ENCODE measurements at regions not wholly inside any gene's neighbourhood (a gene's known extent, or its start where the extent isn't known, plus 50 kb on each side); places are given as distances from the start of the nearest gene placed in this dataset.

DNA sequence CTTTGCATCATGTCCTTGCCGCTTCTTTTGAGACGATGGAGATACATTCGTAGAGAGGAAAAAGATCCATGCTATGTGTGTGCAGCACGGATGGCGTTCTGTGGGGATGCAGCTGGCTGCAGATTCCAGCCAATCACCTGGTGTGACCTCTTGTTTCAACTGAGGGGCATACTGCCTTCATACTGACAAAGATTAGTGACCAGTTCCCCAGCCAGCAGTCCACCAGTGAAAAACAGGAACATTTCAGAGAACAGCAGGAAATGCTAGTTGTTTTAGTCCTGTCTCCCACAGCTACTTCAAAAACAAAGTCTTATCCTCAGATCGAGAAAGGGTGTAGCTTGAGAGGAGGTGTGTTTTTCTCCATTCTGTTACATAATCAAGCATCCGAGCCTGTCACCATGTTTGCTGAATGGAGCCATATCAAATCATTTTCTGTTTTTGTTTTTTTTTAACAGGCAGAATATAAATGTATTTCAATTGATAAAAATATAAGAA, 255.7 kb upstream of the FMN2 start:
- ATAC-seq (no peak), DNase-seq (no peak)
- intact Hi-C loops (cut with DNase I) = no loop called here

DNA sequence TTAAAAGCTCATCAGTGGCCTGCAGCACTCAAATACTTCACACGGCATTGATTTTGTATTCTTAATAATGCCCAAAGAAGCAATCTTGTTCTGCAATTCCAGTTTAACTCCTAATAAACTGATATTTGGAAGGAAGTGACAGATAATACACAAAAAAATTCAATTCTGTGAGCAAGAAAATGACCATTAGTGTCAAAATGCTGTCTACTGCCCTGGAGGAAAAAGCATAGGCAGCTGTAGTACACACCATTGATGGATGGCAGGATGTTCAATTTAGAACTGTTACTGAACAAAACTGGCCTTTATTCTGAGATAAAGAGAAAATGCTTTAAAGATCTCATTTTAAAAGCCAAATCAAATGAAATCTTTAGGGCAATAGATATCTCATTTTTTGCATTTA, 251.3 kb upstream of the FMN2 start:
- no peak for ATAC-seq
- DNase-seq = no peak
- intact Hi-C loops (cut with DNase I) = no loop called here

DNA sequence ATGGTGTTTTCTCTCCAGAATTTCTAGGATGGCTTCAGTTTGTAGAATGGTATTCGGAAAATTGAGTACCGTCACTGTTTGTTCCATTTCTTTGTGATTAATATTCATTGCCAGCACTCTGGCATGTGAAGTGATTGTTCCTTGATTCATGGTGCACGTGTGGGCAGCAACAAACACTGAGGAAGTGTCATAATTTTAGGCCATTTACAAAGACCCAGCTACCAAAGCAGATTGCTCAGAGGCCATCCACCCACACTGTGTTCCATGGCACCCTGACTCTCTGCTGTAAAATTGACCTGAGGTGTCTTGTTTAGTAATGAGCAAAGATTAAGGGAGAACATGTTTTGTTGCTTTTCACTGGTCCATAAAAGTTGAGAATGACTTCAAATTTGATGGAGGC, 250.9 kb upstream of the FMN2 start:
- DNase-seq = no peak
- no peak for ATAC-seq
- intact Hi-C loops (cut with DNase I) = no loop called here

DNA sequence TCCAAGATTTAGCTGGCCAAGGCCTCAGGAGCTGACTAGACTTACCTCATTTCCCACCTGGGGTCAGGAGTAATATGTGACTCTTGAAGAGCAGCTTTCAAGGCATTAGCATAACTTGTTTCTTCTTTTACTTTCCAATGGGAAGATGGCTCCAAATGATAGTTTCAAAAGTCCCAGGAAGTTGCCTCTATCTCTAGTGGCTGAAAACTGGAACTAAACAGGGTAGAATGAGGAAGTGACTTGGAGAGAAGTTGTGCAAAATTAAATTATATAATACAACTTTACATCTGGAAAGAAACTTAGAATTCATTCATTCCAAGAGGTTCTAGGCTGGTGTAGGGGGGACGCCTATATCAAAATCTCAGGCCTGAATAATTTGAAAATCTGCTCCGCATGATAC, 250.1 kb upstream of the FMN2 start:
- ATAC-seq = no peak
- intact Hi-C loops (cut with DNase I) = no loop called here
- DNase-seq = no peak

DNA sequence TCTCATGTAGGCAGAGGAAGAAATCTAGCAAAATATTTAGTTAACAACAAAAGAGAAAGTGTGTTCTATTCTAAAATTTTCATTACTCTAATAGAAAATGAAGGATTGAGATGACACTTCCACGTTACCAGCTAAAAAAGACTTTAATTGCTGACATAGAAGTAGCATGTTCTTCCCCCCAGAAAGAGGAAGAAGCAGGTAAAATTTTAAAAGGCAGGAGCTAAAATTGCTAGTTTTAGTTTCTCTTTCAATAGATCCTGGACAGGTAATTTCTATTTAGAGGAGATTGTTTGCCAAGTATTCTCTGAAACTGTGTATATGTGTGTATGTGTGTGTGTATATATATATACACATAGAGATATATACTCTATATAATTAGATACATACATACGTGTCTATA, 248.1 kb upstream of the FMN2 start:
- no peak for DNase-seq
- intact Hi-C loops (cut with DNase I) = no loop called here

DNA sequence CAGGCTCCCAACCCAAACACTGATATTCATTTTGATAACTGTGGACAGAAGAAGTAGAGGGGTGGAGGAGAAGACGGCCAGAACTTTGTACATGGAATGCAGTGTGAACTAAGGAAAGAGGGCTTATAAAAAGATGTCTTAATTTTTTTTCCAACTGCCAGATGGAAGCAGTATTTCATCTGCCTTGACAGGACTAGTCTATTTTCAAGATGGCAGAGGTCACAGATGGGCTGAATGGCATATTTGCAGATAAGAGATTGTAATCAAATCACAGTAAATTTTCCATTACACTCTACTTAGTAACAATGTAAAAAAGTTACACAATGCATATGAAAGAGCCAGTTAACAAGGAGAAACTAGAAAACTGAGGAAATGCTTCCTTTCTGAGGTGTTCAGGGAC, 246.8 kb upstream of the FMN2 start:
- intact Hi-C loops (cut with DNase I) = no loop called here
- no peak for ATAC-seq

More for the DNA sequence above, 248.1 kb upstream of the FMN2 start:
- ATAC-seq = no peak

DNA sequence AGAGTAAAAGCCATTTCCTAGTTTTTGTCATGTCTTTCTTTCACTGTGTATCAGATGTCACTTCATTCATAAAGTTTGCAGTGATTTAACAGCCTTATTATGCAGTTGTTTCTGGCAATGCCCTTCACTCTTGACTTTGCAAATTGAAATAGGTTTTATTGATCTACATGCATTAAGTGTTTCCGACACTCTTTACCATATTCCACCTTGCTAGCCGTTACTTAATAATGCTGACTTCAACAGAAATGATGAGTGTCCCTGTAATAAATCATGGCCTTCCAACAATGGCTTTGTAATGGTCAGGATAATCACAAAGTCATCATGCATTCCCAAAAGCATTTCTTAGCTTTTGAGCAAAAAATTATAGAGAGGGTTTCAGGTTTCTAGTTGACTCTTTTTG, 236.8 kb upstream of the FMN2 start:
- ATAC-seq = no peak
- DNase-seq = no peak
- intact Hi-C loops (cut with DNase I) = no loop called here

More for the DNA sequence above, 246.8 kb upstream of the FMN2 start:
- no peak for DNase-seq

DNA sequence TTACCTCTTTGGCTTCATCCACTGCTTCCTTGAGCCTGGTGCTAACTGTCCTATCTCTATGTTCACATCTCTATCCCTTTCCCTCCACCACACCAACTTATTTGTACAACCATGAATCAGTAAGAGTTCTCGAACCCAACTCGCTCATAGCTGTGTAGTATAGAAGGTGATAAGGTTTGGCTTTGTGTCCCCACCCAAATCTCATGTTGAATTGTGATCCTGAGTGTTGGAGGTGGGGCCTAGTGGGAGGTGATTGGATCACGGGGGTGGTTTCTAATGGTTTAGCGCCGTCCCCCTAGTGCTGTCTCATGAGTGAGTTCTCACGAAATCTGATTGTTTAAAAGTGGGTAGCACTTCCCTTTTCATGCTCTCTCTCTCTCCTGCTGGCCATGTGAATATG, 235.6 kb upstream of the FMN2 start:
- DNase-seq (no peak), ATAC-seq (no peak)
- intact Hi-C loops (cut with DNase I) = no loop called here

DNA sequence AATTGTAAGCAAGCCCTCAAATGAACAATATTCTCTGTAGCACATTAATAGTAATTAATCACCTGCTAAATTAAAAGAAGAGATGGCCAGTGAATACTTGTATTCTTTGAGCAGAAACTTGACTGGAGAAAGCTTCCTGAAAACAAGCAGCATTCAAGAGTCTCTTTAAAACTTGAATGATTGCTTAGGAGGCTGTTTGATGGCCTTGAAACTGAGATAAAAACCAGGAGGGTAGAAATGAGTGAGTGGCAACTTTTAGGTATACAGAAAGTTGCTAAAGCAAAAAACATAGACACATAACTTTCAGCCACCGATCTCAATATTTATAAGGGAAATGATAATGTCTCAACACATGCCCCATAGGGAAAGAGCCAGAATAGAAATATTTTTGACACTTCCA, 234.8 kb upstream of the FMN2 start:
- intact Hi-C loops (cut with DNase I) = no loop called here
- no peak for ATAC-seq
- no peak for DNase-seq

DNA sequence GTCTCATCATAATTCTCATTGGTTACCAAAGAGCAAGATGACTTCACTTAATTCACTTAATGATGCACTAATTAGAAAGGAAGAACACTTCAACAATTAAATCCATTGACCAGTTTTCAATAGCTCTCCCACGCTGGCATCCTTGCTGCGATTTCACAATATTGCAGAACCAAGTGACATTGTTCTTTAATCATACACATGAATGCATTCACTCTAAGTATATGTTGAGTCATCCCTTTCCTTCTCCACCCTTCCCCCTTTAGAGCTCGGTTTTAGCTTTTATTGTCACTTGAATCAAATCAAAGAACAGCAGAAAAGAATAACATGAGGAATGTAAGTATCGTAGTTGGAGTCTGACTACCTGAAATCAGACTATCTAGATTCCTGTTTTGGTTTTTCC, 233.6 kb upstream of the FMN2 start:
- intact Hi-C loops (cut with DNase I) = no loop called here
- ATAC-seq (no peak), DNase-seq (no peak)

DNA sequence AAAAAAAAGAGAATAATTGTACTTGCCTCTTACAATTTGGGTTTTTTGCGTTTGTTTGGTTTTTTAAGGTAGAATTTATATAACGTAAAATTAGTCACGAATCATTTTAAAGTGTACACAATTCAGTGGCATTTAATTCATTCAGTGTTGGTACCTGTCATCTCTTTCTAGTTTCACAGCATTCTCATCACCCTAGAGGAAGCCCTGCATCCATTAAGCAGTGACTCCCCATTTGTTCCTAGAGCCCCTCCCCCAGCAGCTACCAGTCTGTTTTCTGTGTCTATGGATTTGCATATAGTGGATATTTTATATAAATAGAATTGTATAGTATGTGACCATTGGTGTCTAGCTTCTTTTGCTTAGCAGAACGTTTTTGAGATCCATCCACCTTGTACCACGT, 233.2 kb upstream of the FMN2 start:
- intact Hi-C loops (cut with DNase I) = no loop called here
- DNase-seq (no peak), ATAC-seq (no peak)

DNA sequence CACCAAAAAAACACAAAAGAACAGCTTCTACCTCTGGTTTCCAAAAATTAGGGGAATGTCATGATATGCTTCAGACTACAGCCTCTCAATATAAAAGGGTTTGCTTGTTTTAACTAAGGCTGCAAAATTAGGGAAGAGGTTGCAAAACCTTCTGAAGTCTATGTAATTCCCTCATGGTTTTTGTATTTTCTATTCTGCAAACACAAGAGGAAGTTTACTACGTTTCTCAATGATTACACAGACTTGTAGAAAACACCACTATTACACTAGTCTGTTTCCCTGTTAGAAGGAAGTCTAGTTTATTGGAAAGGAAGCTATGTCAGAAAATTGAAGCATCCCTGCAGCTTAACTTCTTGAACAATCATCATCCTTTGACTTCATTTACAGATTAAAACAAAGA, 229.7 kb upstream of the FMN2 start:
- DNase-seq (no peak), ATAC-seq (no peak)
- intact Hi-C loops (cut with DNase I) = no loop called here

DNA sequence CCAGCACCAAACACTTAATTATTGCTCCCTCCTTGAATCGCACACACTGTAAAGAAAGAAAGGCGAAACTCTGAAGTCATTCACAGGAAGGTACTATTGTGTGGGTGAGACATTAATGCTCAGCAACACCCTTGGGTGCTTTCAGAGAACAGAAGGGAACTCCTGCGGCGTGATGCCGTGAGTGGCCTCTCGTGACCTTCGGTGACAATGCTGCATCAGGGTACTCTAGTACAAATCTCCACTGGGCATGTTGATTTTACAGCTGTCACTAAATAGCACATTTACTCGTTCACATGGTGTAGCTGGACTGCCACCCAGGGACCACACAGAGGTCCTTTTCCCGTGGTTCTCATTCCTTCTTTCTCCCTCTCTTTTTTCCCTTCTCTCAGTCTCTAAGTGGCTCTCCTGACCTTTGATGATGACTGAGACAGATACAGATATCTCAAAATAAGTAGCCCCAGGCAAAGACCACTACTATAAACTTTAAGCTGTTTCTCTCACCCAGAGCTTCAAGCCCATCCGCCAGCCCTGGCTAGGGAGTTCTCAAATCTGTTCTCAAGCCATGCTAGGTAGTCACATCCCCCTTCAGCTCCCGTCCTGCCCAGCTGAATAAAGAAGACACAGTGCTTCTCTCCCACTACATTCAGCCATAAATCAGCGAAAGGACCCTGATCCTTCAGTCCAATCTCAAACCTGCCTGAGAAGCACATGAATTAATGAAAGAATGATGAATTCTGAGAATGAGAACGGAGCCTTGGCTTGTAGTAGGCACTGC, 223.4 kb upstream of the FMN2 start:
- DNase-seq = no peak

DNA sequence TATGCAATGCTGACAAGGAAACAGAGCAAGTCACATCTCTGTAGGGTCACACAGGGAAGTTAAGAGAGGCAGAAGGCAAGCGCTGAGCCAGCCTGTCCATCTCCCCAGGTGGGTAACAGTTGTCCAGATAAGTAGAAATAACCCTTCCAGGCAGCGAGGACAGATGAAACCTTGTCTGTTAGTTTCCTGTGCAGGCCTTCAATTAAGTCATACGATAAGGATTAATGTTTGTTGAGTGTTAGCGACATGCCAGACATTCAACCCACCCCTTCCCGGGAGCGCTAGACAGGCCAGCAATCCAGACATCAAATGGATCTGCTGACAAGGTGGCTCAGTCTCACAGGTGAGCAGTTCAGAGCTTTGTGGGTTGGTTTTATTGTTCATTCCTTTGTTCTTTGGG, 221.5 kb upstream of the FMN2 start:
- intact Hi-C loops (cut with DNase I) = no loop called here
- ATAC-seq (no peak), DNase-seq (no peak)

More for the DNA sequence above, 223.4 kb upstream of the FMN2 start:
- ATAC-seq = no peak
- intact Hi-C loops (cut with DNase I) = no loop called here

DNA sequence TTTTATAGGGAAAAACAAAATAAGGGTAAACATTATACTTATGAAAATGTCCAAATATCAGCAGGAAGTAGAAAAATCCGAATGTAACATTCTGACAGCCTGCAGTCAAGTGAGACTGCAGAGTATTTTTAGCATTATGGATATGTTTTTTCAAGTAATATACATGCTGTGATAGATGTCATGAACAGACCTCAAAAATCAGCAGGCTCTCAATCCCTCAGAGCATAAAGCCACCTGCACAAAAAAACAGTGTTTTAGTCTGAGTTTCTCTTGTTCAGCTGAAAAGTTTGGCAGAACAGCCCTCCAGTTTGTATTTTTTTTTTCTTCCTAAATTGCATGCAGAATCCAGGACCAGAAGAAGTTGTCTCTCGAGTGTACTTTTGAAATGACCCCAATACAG, 219.1 kb upstream of the FMN2 start:
- DNase-seq (no peak), ATAC-seq (no peak)
- intact Hi-C loops (cut with DNase I) = no loop called here

DNA sequence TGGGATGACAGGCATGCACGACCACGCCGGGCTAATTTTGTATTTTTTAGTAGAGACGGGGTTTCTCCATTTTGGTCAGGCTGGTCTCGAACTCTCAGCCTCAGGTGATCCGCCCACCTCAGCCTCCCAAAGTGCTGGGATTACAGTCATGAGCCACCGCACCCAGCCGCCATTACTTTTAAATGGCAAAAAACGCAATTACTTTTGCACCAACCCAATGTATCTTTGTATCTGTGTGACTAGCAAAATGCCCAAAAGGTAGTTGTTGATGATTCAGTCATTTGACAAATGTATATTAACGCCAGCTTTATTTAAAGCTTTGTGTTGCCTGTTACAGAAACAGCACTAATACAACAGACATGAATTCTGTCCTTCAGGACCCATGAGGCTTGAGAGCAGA, 216.9 kb upstream of the FMN2 start:
- DNase-seq (no peak), ATAC-seq (no peak)
- intact Hi-C loops (cut with DNase I) = no loop called here

DNA sequence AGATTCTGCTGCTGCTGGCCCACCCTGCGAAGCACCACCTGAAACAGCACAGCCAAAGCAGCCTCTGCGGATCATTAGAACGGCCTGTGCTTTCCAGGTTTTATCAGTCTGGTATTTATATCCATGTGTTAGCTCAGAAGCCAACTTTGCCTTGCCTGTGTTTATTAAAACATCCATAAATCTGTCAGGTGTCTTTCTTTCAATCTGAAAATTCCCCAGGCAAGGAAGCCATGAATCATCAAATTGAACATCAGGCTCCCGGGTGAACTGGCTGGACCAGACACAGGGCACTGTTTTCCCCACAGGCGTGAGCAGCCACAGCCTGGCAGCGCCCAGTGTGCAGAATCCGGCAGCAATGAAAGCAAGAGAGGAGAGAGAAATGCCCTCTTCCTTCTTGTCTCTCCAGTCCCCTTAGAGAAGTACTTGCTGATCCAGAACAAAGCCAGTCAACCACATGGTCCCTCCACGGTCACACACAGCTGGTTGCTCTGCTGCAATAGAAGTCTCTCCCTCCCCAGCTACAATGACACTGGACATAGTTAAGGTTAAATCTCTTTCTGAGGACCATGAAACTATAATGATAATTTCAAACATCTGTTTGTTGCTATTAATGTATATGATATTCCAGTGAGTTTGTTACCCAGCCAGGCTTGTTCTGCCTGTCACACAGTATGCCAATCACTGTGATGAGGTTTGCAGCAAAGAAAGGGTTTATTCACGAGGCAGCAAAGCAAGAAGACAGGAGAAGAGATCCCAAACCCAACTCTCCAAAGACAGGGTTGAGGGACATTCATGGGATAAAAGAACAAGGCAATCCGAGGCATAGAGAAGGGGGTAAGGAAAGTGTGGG, 212.1 kb upstream of the FMN2 start:
- no peak for DNase-seq
- no peak for ATAC-seq
- intact Hi-C loops (cut with DNase I) = no loop called here

DNA sequence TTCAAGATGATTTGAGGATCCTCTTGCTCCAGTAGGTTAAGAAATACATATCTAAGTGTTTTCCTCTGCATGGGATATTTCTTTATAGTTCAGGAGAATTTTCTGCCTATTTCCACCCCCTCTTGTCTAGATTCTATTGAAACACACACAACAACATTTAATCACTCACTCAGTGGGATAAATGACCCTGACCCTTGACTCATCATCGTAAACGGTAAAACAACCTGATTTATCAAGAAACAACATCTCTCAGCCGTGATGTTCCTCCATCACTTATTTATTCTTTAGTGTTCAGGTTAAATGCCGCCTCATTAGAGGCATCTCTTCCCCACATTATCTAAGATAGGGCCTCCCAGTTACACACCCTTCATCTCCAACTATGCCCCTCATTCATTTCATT, 208.7 kb upstream of the FMN2 start:
- ATAC-seq (no peak), DNase-seq (no peak)
- intact Hi-C loops (cut with DNase I) = no loop called here

DNA sequence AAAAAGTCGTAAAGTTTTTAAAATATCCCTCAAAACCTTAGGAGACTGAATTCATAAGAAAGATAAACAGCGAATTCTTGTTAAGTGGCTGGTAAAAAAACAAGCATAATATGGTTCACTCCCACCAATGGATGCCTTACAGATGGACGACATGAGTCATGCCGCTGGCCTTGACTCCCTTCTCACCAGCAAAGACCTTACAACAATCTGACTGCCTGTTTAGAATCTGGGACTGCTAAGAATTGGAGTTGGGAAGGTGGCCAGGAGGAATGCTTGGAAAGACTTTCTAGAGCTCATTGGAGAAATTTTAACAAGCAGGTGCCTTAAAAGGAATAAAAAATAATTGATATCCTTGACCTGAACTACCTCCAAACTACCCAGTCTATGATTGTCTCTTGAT, 206.9 kb upstream of the FMN2 start:
- no peak for DNase-seq
- intact Hi-C loops (cut with DNase I) = no loop called here
- ATAC-seq = peak in 1 of 2 donors; percentile 50

DNA sequence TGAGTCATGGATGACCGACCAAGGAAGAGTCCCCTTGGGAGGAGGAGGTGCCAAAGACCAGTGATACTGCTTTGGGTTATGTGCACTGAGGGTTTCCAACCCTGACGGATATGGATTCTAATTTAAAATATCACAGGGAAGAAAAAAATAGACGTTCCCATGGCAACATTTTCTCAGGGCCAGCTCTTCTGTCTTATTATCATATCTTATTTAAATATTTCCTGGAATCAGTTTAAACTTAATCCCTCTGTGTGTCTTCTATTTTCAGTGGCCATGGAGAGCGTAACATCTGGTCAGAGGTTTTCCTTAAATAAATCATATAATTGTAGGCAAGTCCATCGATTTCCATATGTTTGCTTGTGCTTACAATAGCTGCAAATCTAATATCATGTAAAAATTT, 205.4 kb upstream of the FMN2 start:
- ATAC-seq = no peak
- no peak for DNase-seq
- intact Hi-C loops (cut with DNase I) = no loop called here

DNA sequence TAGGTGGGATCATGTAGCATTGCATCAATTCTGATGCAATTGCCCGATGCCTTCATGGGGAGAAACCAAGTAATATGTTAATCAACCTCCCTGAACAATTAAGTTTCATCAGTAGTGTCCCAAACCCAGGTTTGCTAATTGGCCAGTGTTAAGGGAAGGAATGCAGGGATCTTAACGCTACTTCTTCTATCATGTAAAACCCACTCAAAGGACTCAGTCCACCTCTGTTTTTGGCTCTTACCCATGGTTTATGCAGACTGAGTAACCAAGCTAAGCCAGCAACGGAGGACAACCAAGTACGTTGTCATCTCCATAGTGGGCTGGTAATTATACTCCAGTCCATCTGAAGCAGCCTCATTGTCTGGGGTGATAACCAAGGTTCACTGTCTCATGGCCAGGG, 203.0 kb upstream of the FMN2 start:
- no peak for ATAC-seq
- DNase-seq = no peak
- intact Hi-C loops (cut with DNase I) = no loop called here

Data from left cardiac atrium (tissue), 4 donors.